Lower leg skin (tissue), 4 donors: ENCODE measurements at regions not wholly inside any gene's neighbourhood (a gene's known extent, or its start where the extent isn't known, plus 50 kb on each side); places are given as distances from the start of the nearest gene placed in this dataset.

Experiments
- DNase-seq, 2 donors: peaks; one replicate each; pipeline ENCODE4 v3.0.0-alpha.2; 2019; ENCODE audit warnings: low spot score in 2 of 2
- H3K4me3 ChIP-seq: fragments of 200-600 bp; sonication (generic); 2 replicates; pipeline ENCODE4 v1.5.1; 2017; ENCODE audit warnings: mild to moderate bottlenecking, low read depth; ENCODE audit not compliant: poor library complexity, severe bottlenecking
- POLR2A ChIP-seq, 2 donors: fragments of 450-650 bp; IDR thresholded peaks; one replicate each; pipeline ENCODE4 v1.6.1; 2016 to 2017; ENCODE audit warnings: antibody characterized with exemption in 2 of 2, mild to moderate bottlenecking in 1 of 2, moderate library complexity in 1 of 2
- WGBS, 2 donors: methylation state at CpG; one replicate each; pipeline ENCODE4 v1.1.5; 2018; 5-methylcytosine and 5-hydroxymethylcytosine counted together
- intact Hi-C: fragments of 100-400 bp; cut with DNase I; formaldehyde crosslinking; loops from one replicate; pipeline ENCODE4 v1.15.0; 2023; ENCODE audit warnings: low total_unique reads
- TF ChIP-seq, protein P1 (sequence below), 3 donors: fragments of 450-650 bp; IDR thresholded peaks; one replicate each; pipeline ENCODE4 v1.5.1; 2016; ENCODE audit warnings: antibody characterized with exemption in 3 of 3, mild to moderate bottlenecking in 3 of 3, moderate library complexity in 2 of 3

DNA sequence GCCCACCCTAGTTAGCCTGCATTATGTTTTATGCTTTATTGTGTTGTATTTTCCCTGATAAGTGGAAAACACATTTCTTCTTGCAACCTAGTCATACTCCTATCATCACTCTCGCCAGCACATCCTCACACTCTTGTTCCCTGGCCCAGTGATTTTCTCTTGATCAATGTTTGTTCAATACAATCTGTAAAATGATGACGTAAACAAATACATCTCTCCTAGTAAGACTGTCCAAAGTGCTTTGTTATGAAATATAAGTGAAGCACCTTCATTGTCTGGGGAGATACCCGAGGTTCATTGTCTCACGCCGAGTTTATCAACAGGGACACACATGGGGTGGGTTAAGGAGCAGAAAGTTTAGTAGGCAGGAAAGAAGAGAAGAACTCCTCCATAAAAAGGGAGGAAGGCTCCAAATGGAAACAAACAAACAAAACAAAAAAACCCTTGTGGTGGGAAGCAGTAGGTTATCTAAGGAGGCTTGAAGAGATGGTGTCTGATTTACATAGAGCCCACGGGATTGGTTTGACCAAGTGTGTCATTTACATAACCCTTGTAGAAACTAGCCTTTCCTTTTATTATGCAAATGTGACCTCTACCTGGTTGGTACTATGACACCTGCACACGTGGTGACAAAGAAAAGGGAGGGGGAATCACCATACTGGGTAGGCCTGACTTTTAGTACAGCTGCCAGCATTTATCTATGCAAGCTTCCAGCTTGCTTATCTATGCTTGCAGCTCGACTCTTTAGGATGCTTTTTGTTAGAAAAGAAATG is 1317.9 kb upstream of the SPRY2 start:
- intact Hi-C loops, result no loop called here
- WGBS, 2 donors, result 82 to 85% methylated on average over 8 of the region's 8 CpGs
- no peak overlapping the region for H3K4me3 ChIP-seq
- DNase-seq, result no peak
- TF ChIP-seq, protein P1, sequence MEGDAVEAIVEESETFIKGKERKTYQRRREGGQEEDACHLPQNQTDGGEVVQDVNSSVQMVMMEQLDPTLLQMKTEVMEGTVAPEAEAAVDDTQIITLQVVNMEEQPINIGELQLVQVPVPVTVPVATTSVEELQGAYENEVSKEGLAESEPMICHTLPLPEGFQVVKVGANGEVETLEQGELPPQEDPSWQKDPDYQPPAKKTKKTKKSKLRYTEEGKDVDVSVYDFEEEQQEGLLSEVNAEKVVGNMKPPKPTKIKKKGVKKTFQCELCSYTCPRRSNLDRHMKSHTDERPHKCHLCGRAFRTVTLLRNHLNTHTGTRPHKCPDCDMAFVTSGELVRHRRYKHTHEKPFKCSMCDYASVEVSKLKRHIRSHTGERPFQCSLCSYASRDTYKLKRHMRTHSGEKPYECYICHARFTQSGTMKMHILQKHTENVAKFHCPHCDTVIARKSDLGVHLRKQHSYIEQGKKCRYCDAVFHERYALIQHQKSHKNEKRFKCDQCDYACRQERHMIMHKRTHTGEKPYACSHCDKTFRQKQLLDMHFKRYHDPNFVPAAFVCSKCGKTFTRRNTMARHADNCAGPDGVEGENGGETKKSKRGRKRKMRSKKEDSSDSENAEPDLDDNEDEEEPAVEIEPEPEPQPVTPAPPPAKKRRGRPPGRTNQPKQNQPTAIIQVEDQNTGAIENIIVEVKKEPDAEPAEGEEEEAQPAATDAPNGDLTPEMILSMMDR (IDR thresholded peaks at IDR 0.05), result no peak
- TF ChIP-seq POLR2A (IDR thresholded peaks at IDR 0.05), result no peak

DNA sequence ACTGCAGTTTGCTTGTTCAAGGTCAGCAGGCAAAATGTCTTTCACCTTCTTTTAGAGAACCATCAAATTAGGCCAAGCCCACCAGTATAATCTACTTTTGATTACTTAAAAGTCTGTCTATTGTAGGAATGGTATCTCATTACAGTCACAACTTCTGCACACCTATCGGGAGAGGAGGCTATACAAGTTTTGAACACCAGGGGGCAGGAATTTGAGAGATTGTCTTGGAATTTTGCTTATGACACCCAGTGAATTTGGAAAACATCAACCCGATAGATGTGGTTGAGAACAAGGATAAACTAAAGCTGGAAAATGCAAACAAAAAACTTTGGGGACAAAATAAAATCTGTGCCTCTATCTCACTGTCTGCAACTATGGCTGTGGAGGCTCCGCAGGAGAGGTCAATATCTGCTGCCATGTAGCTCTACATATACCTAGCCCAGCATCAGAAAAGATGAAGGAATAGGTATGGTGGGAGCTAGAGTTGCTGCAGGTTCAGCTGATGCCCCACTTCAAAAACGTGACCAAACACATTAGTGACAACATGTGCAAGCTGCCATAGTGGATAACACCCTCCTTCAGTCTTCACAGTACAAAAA is 1299.2 kb upstream of the SPRY2 start:
- H3K4me3 ChIP-seq, result no peak overlapping the region
- 68 to 83% methylated on average over 4 of the region's 4 CpGs for WGBS, 2 donors
- intact Hi-C loops, result no loop called here
- TF ChIP-seq POLR2A (IDR thresholded peaks at IDR 0.05), result no peak
- TF ChIP-seq, protein P1 (IDR thresholded peaks at IDR 0.05), result no peak
- DNase-seq, result no peak

DNA sequence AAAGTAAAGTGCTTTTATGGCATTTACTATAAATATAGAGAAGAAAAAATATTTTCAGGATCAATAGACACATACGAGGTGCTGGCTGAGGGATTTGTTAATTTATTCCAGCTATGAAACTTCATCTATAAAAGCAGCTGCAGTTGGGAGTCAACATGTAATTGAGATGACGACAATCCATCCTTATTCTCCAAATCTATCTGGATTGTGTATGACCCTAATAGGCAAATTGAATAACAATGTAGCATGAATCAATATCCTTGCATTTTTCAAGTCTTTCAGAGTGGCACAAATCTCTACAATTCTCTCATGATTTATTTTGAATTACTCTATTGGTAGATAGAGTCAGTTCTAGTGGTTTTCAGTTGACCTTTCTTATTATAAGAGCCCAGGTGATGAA is 1296.5 kb upstream of the SPRY2 start:
- intact Hi-C loops, result no loop called here
- H3K4me3 ChIP-seq, result no peak overlapping the region
- no peak for DNase-seq
- WGBS, 2 donors, result 70 to 76% methylated on average over 2 of the region's 2 CpGs
- TF ChIP-seq, protein P1 (IDR thresholded peaks at IDR 0.05), result no peak
- TF ChIP-seq POLR2A (IDR thresholded peaks at IDR 0.05), result no peak

DNA sequence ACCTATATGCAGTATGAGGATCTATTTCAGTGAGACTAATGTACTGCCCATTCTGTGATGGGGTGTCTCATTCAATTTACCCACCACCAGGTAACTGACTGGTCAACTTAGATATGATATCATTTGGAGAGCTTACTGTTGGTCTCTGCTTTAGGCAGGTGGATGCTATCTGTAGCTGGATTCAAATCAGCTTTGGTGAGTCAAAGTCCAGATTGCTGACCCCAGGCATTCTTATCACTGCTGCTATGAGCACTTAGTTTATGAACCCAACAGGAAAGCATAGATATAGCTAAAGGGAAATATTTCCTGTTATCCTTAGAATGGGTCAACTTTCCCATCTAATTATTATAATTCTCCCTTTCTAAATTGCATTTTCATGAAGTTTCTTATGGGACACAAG is 1295.2 kb upstream of the SPRY2 start:
- no peak overlapping the region for H3K4me3 ChIP-seq
- no peak for DNase-seq
- TF ChIP-seq, protein P1 (IDR thresholded peaks at IDR 0.05), result no peak
- no peak for TF ChIP-seq POLR2A (IDR thresholded peaks at IDR 0.05)
- intact Hi-C loops, result no loop called here

DNA sequence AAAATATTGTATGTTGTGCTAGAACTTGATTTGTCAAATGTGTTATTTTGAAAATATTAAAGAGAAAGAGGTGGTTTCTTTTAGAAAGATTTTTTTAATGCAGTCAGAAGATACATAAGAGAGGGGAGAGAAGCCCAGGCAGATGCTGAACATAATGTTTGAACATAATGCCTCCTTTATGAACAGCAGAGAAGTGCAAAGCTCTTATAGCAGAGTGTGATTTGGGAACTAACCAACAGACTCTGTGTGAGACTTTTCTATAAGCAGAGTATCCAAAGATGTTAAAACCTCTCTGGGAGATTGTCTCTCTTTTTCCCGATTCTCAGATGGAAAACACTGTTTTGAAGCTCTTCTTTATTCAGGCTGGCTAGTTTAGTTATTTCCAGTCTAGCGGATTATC is 1274.1 kb upstream of the SPRY2 start:
- DNase-seq, result no peak
- TF ChIP-seq, protein P1 (IDR thresholded peaks at IDR 0.05), result no peak
- no peak for TF ChIP-seq POLR2A (IDR thresholded peaks at IDR 0.05)
- H3K4me3 ChIP-seq, result no peak overlapping the region
- 86 to 93% methylated on average over 2 of the region's 2 CpGs for WGBS, 2 donors
- intact Hi-C loops, result no loop called here
